GM21576 (cell line): ENCODE measurements at regions not wholly inside any gene's neighbourhood (a gene's known extent, or its start where the extent isn't known, plus 50 kb on each side); places are given as distances from the start of the nearest gene placed in this dataset.
"Not testable (repeated sequence)": the region's sequence is repeated elsewhere in the genome, so short reads cannot be mapped to it uniquely, and the experiment has no call there.

Experiments used
- ATAC-seq: cut with Tn5 transposase; IDR thresholded peaks from one replicate; pipeline ENCODE4 v1.9.1; 2021; ENCODE audit warnings: mild to moderate bottlenecking, moderate library complexity; ENCODE audit not compliant: unreplicated experiment

GRCh38 chr10:23869548-23869947, 339.4 kb upstream of the KIAA1217 start:
- ATAC-seq, result no peak

GRCh38 chr10:23869996-23870395, 338.9 kb upstream of the KIAA1217 start:
- no peak for ATAC-seq

- ATAC-seq, result no peak
These were observed 338.0 kb upstream of the KIAA1217 start for GRCh38 chr10:23870651-23871610.

- no peak for ATAC-seq
These were observed 336.6 kb upstream of the KIAA1217 start for GRCh38 chr10:23872290-23872689.

GRCh38 chr10:23877791-23878320, 331.1 kb upstream of the KIAA1217 start:
- ATAC-seq, result no peak

- no peak for ATAC-seq
These were observed 324.3 kb upstream of the KIAA1217 start for GRCh38 chr10:23884670-23885069.

GRCh38 chr10:23885853-23886252, 323.1 kb upstream of the KIAA1217 start:
- ATAC-seq, result no peak

- ATAC-seq, result no peak
These were observed 322.6 kb upstream of the KIAA1217 start for GRCh38 chr10:23886355-23886754.

GRCh38 chr10:23891301-23891700, 317.6 kb upstream of the KIAA1217 start:
- no peak for ATAC-seq

- no peak for ATAC-seq
These were observed 316.6 kb upstream of the KIAA1217 start for GRCh38 chr10:23892296-23892695.

GRCh38 chr10:23897267-23897666, 311.7 kb upstream of the KIAA1217 start:
- no peak for ATAC-seq

- ATAC-seq, result no peak
These were observed 311.1 kb upstream of the KIAA1217 start for GRCh38 chr10:23897861-23898260.

GRCh38 chr10:23899166-23899565, 309.8 kb upstream of the KIAA1217 start:
- ATAC-seq, result no peak

GRCh38 chr10:23910291-23910690, 298.6 kb upstream of the KIAA1217 start:
- ATAC-seq, result no peak

GRCh38 chr10:23912884-23913404, 296.0 kb upstream of the KIAA1217 start:
- ATAC-seq, result no peak

GRCh38 chr10:23914641-23915040, 294.3 kb upstream of the KIAA1217 start:
- ATAC-seq, result no peak

- ATAC-seq, result no peak
These were observed 291.6 kb upstream of the KIAA1217 start for GRCh38 chr10:23917251-23917840.

- no peak for ATAC-seq
These were observed 290.7 kb upstream of the KIAA1217 start for GRCh38 chr10:23918090-23918723.

- no peak for ATAC-seq
These were observed 290.1 kb upstream of the KIAA1217 start for GRCh38 chr10:23918839-23919238.

GRCh38 chr10:23927576-23928325, 281.2 kb upstream of the KIAA1217 start:
- no peak for ATAC-seq

GRCh38 chr10:23934023-23934422, 274.9 kb upstream of the KIAA1217 start:
- ATAC-seq, result not testable (repeated sequence)
